WERI-Rb-1 (cell line): ENCODE measurements at regions not wholly inside any gene's neighbourhood (a gene's known extent, or its start where the extent isn't known, plus 50 kb on each side); places are given as distances from the start of the nearest gene placed in this dataset.

Experiments used
- DNase-seq: peaks from one replicate; pipeline ENCODE4 v3.0.0-alpha.2; 2020
- H3K27ac ChIP-seq: fragments of 250-450 bp; sonication (Bioruptor Pico); 2 replicates; pipeline ENCODE4 v1.5.1; 2020; ENCODE audit warnings: mild to moderate bottlenecking, moderate library complexity
- H3K27me3 ChIP-seq: fragments of 250-450 bp; sonication (Bioruptor Pico); 2 replicates; pipeline ENCODE4 v1.5.1; 2021; ENCODE audit warnings: mild to moderate bottlenecking, low read depth, moderate library complexity; ENCODE audit not compliant: insufficient read depth, severe bottlenecking
- H3K36me3 ChIP-seq: fragments of 250-450 bp; sonication (Bioruptor Pico); 2 replicates; pipeline ENCODE4 v1.5.1; 2020; ENCODE audit warnings: mild to moderate bottlenecking, moderate library complexity
- H3K4me3 ChIP-seq: 2 replicates; pipeline ENCODE4 v1.5.1; 2011; ENCODE audit warnings: low read depth, mild to moderate bottlenecking, control low read depth, low read length
- H3K9me3 ChIP-seq: fragments of 250-450 bp; sonication (Bioruptor Pico); 2 replicates; pipeline ENCODE4 v1.5.1; 2021; ENCODE audit warnings: mild to moderate bottlenecking, moderate library complexity; ENCODE audit not compliant: severe bottlenecking
- TF ChIP-seq, protein P1 (sequence below): IDR thresholded peaks from 2 replicates; pipeline ENCODE4 v1.5.1; 2011; ENCODE audit warnings: low read depth, mild to moderate bottlenecking, control low read depth, inconsistent platforms, low read length

GRCh38 chr1:60821156-60821555 is 261.2 kb upstream of the NFIA start:
- TF ChIP-seq, protein P1, sequence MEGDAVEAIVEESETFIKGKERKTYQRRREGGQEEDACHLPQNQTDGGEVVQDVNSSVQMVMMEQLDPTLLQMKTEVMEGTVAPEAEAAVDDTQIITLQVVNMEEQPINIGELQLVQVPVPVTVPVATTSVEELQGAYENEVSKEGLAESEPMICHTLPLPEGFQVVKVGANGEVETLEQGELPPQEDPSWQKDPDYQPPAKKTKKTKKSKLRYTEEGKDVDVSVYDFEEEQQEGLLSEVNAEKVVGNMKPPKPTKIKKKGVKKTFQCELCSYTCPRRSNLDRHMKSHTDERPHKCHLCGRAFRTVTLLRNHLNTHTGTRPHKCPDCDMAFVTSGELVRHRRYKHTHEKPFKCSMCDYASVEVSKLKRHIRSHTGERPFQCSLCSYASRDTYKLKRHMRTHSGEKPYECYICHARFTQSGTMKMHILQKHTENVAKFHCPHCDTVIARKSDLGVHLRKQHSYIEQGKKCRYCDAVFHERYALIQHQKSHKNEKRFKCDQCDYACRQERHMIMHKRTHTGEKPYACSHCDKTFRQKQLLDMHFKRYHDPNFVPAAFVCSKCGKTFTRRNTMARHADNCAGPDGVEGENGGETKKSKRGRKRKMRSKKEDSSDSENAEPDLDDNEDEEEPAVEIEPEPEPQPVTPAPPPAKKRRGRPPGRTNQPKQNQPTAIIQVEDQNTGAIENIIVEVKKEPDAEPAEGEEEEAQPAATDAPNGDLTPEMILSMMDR, result no peak
- Histone ChIP-seq H3K4me3 (no peak overlapping the region), H3K36me3 (no peaks in the 10 kb centered on the region), H3K9me3 (no peaks in the 10 kb centered on the region), H3K27ac (no peak overlapping the region), H3K27me3 (no peaks in the 10 kb centered on the region)
- DNase-seq, result no peak

DNA sequence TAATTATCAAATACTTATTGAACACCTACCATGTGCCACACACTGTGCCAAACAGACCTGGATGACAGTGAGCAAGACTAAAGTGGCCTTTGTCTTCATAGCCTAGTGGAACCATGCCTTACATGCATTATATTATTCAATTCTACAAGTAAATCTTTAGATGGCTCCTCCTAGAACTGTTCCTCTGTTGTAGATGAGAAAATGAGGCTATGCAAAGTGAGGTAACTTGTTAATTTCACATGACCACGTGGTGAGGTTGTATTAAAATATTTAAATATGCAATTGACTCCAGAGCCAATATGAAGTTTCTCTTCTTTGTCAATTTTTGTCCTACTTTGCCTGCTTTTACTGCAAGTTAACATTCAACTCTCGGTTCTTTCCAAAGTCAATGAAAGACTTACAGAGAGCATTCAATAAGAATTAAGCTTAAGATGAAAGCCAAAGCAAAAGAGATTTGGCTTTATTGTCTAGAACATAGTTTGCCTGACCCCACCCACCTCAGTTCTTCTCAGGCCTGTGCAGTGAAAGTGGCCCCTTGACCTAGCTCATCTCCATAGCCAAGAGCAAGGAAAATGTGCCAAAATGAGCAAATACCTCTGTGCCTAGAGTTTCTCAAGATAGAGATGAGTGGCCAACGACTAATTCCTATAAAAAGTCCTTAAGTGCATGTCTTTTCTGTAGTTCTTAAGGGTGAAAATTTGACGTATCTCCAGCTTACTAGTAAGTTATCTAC is 263.2 kb upstream of the NFIA start:
- no peak for DNase-seq
- H3K9me3 ChIP-seq, result no peaks in the 10 kb centered on the region
- no peak overlapping the region for H3K4me3 ChIP-seq
- TF ChIP-seq, protein P1, result no peak
- no peaks in the 10 kb centered on the region for H3K36me3 ChIP-seq
- H3K27me3 ChIP-seq, result no peaks in the 10 kb centered on the region
- no peak overlapping the region for H3K27ac ChIP-seq

GRCh38 chr1:60813071-60813470 is 269.3 kb upstream of the NFIA start:
- Histone ChIP-seq H3K27me3 (no peaks in the 10 kb centered on the region), H3K36me3 (no peaks in the 10 kb centered on the region), H3K27ac (no peak overlapping the region), H3K4me3 (no peak overlapping the region), H3K9me3 (no peaks in the 10 kb centered on the region)
- TF ChIP-seq, protein P1, result no peak
- peak; percentile 84 for DNase-seq

DNA sequence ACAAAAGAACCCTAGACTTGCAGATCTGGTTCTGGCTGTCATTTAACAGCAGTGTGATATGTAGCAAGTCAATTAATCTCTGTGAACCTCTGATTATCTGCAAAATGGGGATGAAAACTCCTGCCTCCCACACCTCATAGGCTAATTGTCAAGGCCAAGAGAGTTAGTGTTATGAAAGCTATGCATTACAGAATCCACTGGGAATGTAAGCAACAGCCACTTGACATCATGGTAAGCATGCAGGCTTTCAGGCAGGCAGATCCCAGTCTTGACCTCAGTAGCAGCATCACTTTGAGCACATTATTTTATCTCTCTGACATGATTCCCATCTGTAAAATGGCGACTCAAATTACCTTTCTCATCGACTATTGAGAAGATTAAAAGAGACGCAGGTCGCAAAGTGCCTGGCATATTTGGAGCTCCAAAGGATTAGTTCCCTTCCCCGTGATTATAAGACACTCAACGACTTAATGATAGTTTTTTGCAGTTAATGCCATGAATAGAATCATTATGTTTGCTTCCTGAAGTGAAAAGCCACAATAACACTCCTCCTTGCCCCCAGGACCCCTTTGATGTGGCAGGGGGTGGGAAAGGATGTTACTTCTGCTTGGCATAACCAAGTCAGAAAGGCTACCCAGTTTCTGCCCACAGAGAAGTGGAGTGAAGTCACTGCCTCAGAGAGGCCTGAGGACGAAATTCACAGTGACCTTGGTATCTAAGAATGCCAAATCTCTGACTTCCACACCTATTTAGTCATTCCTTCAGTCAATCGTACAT is 273.0 kb upstream of the NFIA start:
- DNase-seq, result no peak
- H3K36me3 ChIP-seq, result no peaks in the 10 kb centered on the region
- H3K27me3 ChIP-seq, result no peaks in the 10 kb centered on the region
- no peak overlapping the region for H3K27ac ChIP-seq
- TF ChIP-seq, protein P1, result no peak
- H3K9me3 ChIP-seq, result no peaks in the 10 kb centered on the region
- no peak overlapping the region for H3K4me3 ChIP-seq

- Histone ChIP-seq H3K27ac (no peak overlapping the region), H3K9me3 (no peaks in the 10 kb centered on the region), H3K27me3 (no peaks in the 10 kb centered on the region), H3K36me3 (no peaks in the 10 kb centered on the region), H3K4me3 (no peak overlapping the region)
- DNase-seq, result no peak
- TF ChIP-seq, protein P1, result no peak
Measured at GRCh38 chr1:60808676-60809075, 273.7 kb upstream of the NFIA start.
